Ecto neural progenitor cell (in vitro differentiated cells): ENCODE measurements at regions not wholly inside any gene's neighbourhood (a gene's known extent, or its start where the extent isn't known, plus 50 kb on each side); places are given as distances from the start of the nearest gene placed in this dataset.
A peak's percentile ranks its signal among the peaks of the same experiment; 100 is the strongest.

Experiments used
- DNase-seq: peaks from one replicate; pipeline ENCODE4 v3.0.0-alpha.2; 2018; ENCODE audit warnings: low spot score

DNA sequence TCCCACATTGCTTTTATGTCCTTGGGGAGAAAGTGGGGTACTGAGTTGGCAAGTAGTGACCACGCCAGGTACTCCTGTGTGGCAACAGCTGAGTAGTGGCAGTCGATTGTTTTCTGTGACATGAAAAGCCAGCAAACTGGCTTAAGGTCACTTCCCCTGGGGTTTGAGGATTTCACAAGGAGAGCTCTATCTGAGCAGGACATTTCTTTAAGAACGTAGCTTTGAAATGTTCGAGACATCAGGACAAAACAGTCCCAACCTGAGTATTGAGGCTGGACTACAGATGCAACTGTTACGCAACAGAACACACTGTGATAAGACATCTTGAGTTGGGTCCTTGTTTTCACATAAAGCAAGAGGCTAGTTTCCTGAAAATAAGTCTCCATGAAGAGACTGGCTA lies 146.7 kb upstream of the KLF14 start:
- no peak for DNase-seq

GRCh38 chr7:130881091-130881798 lies 147.2 kb upstream of the KLF14 start:
- no peak for DNase-seq

DNA sequence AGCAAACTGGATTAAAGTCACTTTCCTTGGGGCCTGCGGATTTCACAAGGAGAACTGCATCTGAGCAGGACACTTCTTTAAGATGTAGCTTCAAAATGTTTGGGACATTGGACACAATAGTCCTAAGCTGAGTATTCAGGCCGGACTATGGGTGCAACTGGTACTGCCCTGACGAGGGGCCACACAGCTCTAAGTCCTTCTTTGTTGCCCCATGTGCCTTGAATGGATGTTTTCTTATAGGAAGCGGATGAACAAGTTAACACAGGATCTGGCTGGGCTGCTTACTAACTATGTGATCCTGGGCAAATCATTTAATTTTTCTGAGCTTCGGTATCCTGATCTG lies 147.8 kb upstream of the KLF14 start:
- DNase-seq, result no peak

DNA sequence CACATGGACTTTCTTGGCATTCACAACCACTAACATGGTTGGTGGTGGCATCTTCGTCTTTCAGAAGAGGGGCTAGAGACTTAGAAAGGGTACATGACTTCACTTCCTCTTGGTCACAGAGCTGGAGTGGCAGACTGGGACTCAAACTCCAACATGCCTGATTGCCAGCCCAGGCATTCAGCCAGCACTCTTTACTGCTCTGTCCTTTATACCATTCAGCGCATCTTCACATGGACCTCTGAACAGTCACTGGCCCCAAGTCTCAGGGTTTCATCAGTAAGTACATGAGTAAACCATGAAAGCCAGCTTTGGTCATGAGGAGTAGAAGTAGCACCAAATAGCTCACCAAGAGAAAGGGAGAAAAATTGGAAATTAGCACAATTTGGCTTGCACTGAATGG lies 148.4 kb upstream of the KLF14 start:
- no peak for DNase-seq

GRCh38 chr7:130883928-130884327 lies 149.9 kb upstream of the KLF14 start:
- no peak for DNase-seq

- no peak for DNase-seq
Observed at GRCh38 chr7:130884437-130885417, 150.7 kb upstream of the KLF14 start.

- no peak for DNase-seq
Observed at GRCh38 chr7:130886438-130887135, 152.6 kb upstream of the KLF14 start.

DNA sequence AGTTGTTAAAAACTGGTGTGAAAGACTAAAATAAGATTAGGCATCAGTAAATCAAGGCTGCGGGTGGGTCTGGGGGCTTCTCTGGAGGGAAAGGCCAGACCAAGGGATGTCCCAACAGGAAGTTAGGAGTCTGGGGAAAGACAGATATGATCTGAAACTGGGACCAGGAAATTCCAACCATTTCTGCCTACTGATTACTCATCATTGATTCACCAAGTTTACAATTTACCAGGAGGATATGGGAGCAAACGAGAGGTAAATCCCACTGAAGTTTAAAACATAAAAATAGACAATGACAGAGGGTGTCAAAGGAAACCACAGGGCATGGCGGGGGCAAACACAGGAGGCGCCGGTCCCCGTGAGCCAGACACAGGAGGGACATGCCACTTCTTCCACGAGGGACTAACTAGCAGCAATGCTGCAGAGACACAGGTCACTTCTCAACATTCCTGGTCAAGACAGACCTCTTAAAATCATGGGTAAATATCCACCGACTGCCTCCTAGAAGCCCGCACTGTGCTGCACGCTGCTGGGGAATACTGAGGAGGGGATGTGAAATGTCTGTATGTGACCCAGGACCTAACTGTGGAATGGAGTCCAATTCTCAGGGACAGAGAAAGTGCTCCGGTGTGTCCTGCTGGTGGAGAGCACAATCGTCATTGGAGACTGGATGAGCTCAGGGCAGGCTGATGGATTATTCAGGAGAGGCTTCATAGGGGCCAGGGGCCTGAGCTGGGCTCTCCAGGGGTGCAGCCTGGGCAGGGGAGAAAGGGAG lies 153.4 kb upstream of the KLF14 start:
- DNase-seq, result no peak

DNA sequence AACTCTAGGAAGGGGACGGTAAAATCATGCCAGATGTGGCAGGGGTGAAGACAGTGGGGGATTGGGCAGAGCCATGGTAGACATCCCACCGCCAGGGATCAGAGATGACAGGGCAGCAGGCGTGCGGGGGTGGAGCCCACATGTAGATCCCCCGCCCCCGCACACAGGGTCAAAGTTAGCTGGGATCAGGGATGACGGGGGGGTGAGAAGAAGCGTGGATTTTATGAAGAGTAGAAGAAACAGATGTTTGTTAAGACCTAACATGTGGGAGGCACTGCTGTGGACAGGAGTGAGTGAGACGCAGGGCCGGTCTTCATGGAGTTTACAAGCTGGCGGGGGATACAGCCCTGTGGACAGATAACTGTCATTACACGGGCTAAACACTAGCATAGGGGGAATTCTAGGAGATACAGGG lies 154.0 kb upstream of the KLF14 start:
- no peak for DNase-seq

GRCh38 chr7:130888468-130888867 lies 154.5 kb upstream of the KLF14 start:
- no peak for DNase-seq

DNA sequence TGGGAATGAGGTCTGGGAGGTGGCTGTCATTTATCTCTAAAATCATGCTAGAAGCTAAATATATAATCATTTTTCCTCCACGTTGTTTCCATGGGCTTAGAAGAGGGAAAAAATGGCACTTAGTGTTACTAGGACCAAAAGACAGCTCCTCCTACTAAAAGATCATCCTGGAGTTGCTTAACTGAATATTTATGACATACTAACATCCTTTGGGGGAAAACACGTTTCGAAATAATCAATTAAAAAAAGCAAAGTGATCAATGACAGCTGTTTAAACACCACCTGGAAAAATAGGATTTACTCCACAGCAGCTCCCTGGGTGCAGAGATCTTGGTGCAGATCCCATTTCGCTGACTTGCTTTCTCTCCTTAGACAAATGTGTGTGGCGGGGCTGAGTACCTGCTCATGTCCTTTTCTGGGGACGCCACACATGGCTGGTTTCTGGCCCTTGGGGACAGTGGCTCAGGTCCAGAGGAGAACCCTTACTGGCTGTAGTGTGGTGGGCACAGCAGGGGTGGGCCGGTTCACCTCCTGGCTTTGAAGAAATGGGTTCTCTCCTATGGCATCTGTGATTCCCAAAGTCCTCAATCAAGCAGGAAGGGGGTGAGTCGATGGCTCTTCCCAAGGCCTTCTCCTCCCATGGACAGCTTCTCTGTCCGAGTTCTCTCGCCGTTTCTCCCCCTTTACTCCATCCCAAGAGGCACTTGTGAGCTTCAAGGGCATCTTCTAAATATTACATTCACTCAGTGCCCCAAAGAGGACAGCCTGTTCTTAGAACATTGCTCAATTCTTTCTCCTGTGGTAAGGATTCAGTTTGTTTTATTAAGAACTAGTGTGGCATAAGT lies 156.4 kb upstream of the KLF14 start:
- DNase-seq, result no peak

DNA sequence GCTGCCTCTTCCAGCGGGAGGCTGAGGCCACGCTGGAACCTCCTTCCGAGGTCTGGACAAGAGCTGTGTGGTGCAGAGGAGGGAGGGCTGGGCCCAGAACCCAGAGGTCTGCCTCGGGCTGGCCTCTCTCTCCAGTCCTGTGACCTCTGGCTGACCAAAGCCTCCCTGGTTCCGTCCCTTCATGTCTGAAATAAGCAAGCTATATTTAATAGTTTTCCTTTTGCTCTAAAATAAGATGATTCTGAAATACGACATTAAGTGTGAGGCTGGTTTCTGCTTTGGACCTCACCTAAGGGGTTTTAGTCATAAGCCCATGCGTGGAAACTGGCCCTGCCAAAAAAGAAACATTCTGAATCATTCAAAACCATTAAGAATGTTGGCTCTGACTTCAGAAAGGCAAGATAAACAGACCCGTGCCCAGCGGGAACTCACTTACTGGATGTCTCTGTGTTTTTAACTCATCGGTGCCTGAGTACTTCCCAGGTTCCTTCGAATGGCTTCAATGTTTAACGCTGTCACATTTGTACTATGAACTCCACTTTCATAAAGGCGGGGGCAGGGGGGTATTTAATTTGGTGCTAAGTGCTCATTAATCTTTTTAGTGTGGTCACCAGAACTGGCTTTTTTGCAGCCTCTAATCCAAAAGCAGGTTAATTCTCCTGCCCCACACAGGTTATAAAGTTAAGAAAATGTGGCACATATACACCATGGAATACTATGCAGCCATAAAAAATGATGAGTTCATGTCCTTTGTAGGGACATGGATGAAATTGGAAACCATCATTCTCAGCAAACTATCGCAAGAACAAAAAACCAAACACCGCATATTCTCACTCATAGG lies 157.5 kb upstream of the KLF14 start:
- DNase-seq, result no peak

- no peak for DNase-seq
Observed at GRCh38 chr7:130893441-130893894, 159.5 kb upstream of the KLF14 start.

GRCh38 chr7:130894146-130894908 lies 160.3 kb upstream of the KLF14 start:
- DNase-seq, result no peak

DNA sequence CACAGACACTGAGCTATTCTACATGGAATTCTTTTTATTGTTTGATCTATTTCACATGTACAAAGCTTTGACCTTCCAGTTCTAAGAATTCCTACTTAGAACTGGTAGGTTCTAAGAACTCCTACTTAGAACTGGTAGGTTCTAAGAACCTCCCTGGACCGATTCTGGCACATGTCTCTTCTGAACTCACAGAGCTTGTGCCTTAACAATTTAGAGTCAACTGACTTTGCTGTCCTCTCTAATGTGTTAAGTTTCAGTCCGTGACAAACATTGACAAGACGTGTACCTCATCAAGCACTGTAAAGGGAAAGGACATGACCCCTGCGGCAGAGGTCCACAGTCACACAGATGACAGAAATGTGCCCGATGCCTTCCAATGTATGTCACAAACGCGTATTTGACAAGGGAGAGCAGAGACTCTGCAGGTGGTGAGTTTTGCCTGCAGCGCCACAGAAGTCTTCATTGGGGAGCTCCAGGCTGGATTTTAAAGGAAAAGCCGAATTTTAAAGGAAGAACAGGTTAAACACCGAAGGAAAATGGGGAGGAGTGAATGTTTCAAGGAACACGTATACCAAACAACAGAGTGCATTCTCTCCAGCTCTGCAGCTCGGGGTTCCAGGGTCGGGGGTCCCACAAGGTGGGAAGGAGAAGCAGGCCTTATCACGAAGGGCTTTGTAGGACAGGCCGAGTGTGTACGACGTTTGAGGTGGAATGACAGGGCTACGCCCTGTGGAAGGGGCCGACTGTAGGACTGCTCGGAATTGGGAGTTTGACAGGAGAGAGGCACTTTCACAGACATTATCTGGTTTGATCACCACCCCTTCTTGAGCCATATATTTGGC lies 161.1 kb upstream of the KLF14 start:
- DNase-seq, result no peak

DNA sequence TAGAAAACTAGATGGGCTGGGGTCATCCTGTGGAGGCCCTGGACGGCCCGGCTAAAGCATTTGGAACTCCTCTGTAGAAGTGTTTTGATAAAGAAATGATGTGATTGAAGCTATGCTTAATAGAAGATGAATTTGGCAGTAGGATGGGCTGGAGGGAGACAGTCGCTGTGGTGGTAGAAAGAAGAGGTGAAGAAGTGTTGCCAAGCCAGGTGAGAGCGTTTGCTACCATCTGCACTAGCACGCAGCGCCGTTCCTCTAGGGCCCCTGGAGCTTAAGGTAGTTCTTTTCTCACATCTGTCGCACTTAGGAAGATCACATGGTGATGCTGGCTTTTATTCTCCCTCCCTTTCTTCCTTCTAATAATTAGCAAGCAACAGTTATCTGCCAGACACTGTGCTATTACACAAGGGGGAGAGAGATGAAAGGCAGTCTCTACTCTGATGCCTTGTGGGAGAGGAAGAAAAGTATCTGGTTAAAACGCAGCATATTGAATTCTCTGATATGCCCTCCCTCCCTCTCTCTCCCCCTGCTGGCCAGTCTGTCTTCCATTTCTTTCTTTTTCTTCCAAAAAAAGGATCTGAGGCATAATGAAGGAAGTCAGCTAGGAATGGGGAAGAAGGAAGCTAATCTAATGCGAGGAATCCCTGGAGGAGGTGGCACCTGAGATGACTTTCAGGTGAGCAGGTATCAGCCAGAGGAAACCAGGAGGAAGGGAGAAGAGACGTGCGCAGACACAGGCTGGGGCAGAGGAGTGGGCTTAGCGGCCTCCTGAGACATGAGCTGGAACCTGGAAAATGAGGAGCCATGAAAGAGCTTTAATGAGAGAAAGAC lies 162.3 kb upstream of the KLF14 start:
- no peak for DNase-seq

- peak; percentile 82 for DNase-seq
Observed at GRCh38 chr7:130896898-130897514, 163.0 kb upstream of the KLF14 start.
